GM12878 (cell line): ENCODE measurements at regions not wholly inside any gene's neighbourhood (a gene's known extent, or its start where the extent isn't known, plus 50 kb on each side); places are given as distances from the start of the nearest gene placed in this dataset.

ENCODE experiments used
- ATAC-seq: fragments of 200-7000 bp; cut with Tn5 transposase; 3 replicates; pipeline ENCODE4 v1.9.1; 2020; ENCODE audit warnings: mild to moderate bottlenecking, moderate library complexity
- BruUV-seq: library from RNA; stranded (reverse); fragments of 400-500 nt; replicated peaks from 2 replicates; lab custom pipeline; 2021; lab: Mats Ljungman, UMichigan
- CTCF ChIA-PET: fragments of 300-600 bp; sonication (Branson Sonifier 250); formaldehyde crosslinking; extraction: SDS; loops from one replicate; lab custom pipeline; 2021; ENCODE audit warnings: inconsistent platforms; lab: Yijun Ruan, JAX
- POLR2A ChIA-PET: fragments of 350-600 bp; formaldehyde crosslinking; extraction: SDS; loops from one replicate; lab custom pipeline; 2021; ENCODE audit warnings: inconsistent platforms; lab: Charles Lee
- RAD21 ChIA-PET: fragments of 300-600 bp; sonication (Branson Sonifier 250); formaldehyde crosslinking; loops from one replicate; lab custom pipeline; 2023; ENCODE audit warnings: antibody characterized with exemption; ENCODE audit not compliant: unreplicated experiment; lab: Charles Lee
- SMC1A ChIA-PET: fragments of 300-600 bp; sonication (Branson Sonifier 250); formaldehyde crosslinking; loops from one replicate; lab custom pipeline; 2023; ENCODE audit not compliant: unreplicated experiment, uncharacterized antibody; lab: Charles Lee
- DNase-seq: peaks from one replicate; pipeline ENCODE4 v3.0.0-alpha.2; 2011; ENCODE audit warnings: low read depth, low spot score
- FAIRE-seq: peaks from 3 replicates; lab custom pipeline; 2011; peaks lifted over from hg19 to GRCh38; lab: Jason Lieb, UNC
- H2AFZ ChIP-seq: 2 replicates; pipeline ENCODE4 v1.6.0; 2011; ENCODE audit warnings: low read depth, low read length, control low read depth; ENCODE audit not compliant: control insufficient read depth
- H3K27ac ChIP-seq: 2 replicates; pipeline ENCODE4 v1.5.1; 2011; ENCODE audit warnings: control low read depth; ENCODE audit not compliant: control insufficient read depth, insufficient read depth
- H3K27me3 ChIP-seq, 2 experiments: replicated peaks in 1 of 2; 2 replicates each; pipeline versions ENCODE4 v1.6.0 to v1.6.1; 2011; ENCODE audit warnings: low read length in 1 of 2; ENCODE audit not compliant: control insufficient read depth in 2 of 2, insufficient read depth in 2 of 2
- H3K36me3 ChIP-seq, 2 experiments: 2 replicates each; pipeline ENCODE4 v1.5.1; 2011; ENCODE audit warnings: low read length in 1 of 2; ENCODE audit not compliant: control insufficient read depth in 2 of 2, insufficient read depth in 2 of 2
- H3K4me1 ChIP-seq: 2 replicates; pipeline ENCODE4 v1.6.1; 2011; ENCODE audit warnings: mild to moderate bottlenecking, low read length, moderate library complexity, mixed read lengths; ENCODE audit not compliant: control insufficient read depth, insufficient read depth
- H3K4me2 ChIP-seq: 2 replicates; pipeline ENCODE4 v1.6.0; 2011; ENCODE audit warnings: control low read depth; ENCODE audit not compliant: control insufficient read depth, insufficient read depth
- H3K4me3 ChIP-seq: fragments of 200-600 bp; sonication (generic); 2 replicates; pipeline ENCODE4 v1.5.1; 2016
- H3K79me2 ChIP-seq: 2 replicates; pipeline ENCODE4 v1.6.0; 2011; ENCODE audit warnings: low read length; ENCODE audit not compliant: control insufficient read depth, insufficient read depth
- H3K9ac ChIP-seq: 2 replicates; pipeline ENCODE4 v1.8.0; 2011; ENCODE audit warnings: low read length, control low read depth, mixed read lengths; ENCODE audit not compliant: control insufficient read depth, insufficient read depth
- H3K9me3 ChIP-seq: replicated peaks from 3 replicates; pipeline ENCODE4 v1.5.1; 2011; ENCODE audit warnings: mild to moderate bottlenecking, low read length; ENCODE audit not compliant: control insufficient read depth, insufficient read depth
- H4K20me1 ChIP-seq: 2 replicates; pipeline ENCODE4 v1.6.0; 2011; ENCODE audit not compliant: control insufficient read depth, insufficient read depth
- BCL3 ChIP-seq: IDR thresholded peaks from 2 replicates; pipeline ENCODE4 v1.6.1; 2011; ENCODE audit warnings: borderline replicate concordance, low read depth, mild to moderate bottlenecking, moderate library complexity, low read length; ENCODE audit not compliant: insufficient read depth, poor library complexity, severe bottlenecking
- BCLAF1 ChIP-seq: fragments of 450-650 bp; IDR thresholded peaks from 2 replicates; pipeline ENCODE4 v1.6.1; 2017; ENCODE audit warnings: antibody characterized with exemption, mild to moderate bottlenecking, moderate library complexity
- MTA2 ChIP-seq: fragments of 450-650 bp; IDR thresholded peaks from 2 replicates; pipeline ENCODE4 v1.6.1; 2016; ENCODE audit warnings: low read depth, mild to moderate bottlenecking, moderate library complexity
- NR2C2 ChIP-seq: IDR thresholded peaks from 2 replicates; pipeline ENCODE4 v1.6.1; 2011; ENCODE audit warnings: borderline replicate concordance, low read depth; ENCODE audit not compliant: control insufficient read depth, insufficient read length
- NRF1 ChIP-seq: conservative IDR thresholded peaks from 2 replicates; pipeline ENCODE4 v1.6.1; 2011; ENCODE audit warnings: mild to moderate bottlenecking, low read depth, low read length, improper control_type of control experiment
- WGBS: methylation state at CpG from one replicate; pipeline ENCODE4 v1.1.6; 2016; ENCODE audit warnings: low lambda C conversion rate; ENCODE audit not compliant: insufficient replicate concordance, insufficient coverage; ENCODE audit errors: missing lambda C conversion rate; 5-methylcytosine and 5-hydroxymethylcytosine counted together
- in situ Hi-C: fragments of 300-500 bp; cut with MboI; formaldehyde crosslinking; loops from 9 replicates; pipeline ENCODE4 v1.14.3; 2018; ENCODE audit warnings: mixed read lengths
- intact Hi-C: fragments of 100-400 bp; cut with micrococcal nuclease; formaldehyde crosslinking; loops from one replicate; pipeline ENCODE4 v1.14.2; 2022; ENCODE audit not compliant: unreplicated experiment

GRCh38 chr20:24297993-24298392, 171.4 kb upstream of the SYNDIG1 start:
- ChIA-PET POLR2A (no interaction called here), CTCF (no interaction called here), SMC1A (no interaction called here), RAD21 (no interaction called here)
- Histone ChIP-seq H3K9me3 (no peaks in the 10 kb centered on the region), H3K27ac (no peak overlapping the region), H4K20me1 (no peaks in the 10 kb centered on the region), H3K27me3 (no peaks in the 10 kb centered on the region), H3K9ac (no peak overlapping the region), H3K4me2 (no peak overlapping the region), H3K36me3 (no peaks in the 10 kb centered on the region), H3K79me2 (no peaks in the 10 kb centered on the region), H3K4me1 (no peaks in the 10 kb centered on the region), H2AFZ (no peak overlapping the region), H3K4me3 (no peak overlapping the region)
- intact Hi-C loops = no loop called here
- FAIRE-seq (no peak), DNase-seq (no peak), ATAC-seq (no peak)
- 46% methylated on average over 3 of the region's 3 CpGs for WGBS
- TF ChIP-seq BCLAF1 (no peak), NR2C2 (no peak), MTA2 (no peak), NRF1 (no peak), BCL3 (no peak)
- in situ Hi-C loops = no loop called here
- BruUV-seq = no TSS peak
